A549 (cell line): ENCODE measurements at regions not wholly inside any gene's neighbourhood (a gene's known extent, or its start where the extent isn't known, plus 50 kb on each side); places are given as distances from the start of the nearest gene placed in this dataset.

Experiments
- ATAC-seq, 2 experiments: fragments of 200-7000 bp in 1 of 2; fragments of >200 bp in 1 of 2; cut with Nextera tagmentation in 1 of 2; cut with Tn5 transposase in 1 of 2; 3 replicates each; pipeline versions ENCODE4 v1.8.0 to v1.9.1; 2018 to 2020; ENCODE audit warnings: mild to moderate bottlenecking in 1 of 2, moderate library complexity in 1 of 2
- CTCF ChIA-PET: fragments of 300-600 bp; sonication (Branson Sonifier 250); formaldehyde crosslinking; extraction: SDS; loops from one replicate; lab custom pipeline; 2021; ENCODE audit warnings: antibody characterized with exemption, inconsistent platforms; lab: Yijun Ruan, JAX
- POLR2A ChIA-PET: fragments of 350-600 bp; formaldehyde crosslinking; extraction: SDS; loops from one replicate; lab custom pipeline; 2021; ENCODE audit warnings: antibody characterized with exemption, inconsistent platforms; lab: Yijun Ruan, JAX
- DNase-seq, 2 experiments: peaks; one replicate each; pipeline versions ENCODE4 v3.0.0 to v3.0.0-alpha.2; 2011 to 2016; ENCODE audit warnings: low read depth in 1 of 2, low spot score in 1 of 2
- FAIRE-seq: peaks from 2 replicates; lab custom pipeline; 2011; peaks lifted over from hg19 to GRCh38; lab: Jason Lieb, UNC
- H3K27ac ChIP-seq, 2 experiments: fragments of >200 bp; sonication (Bioruptor Twin); formaldehyde crosslinking; 3 replicates each; pipeline ENCODE4 v1.5.1; 2016 to 2017
- H3K4me1 ChIP-seq: fragments of >200 bp; sonication (Bioruptor Twin); formaldehyde crosslinking; 3 replicates; pipeline ENCODE4 v1.6.1; 2016
- H3K4me2 ChIP-seq: fragments of >200 bp; sonication (Bioruptor Twin); formaldehyde crosslinking; 3 replicates; pipeline ENCODE4 v1.6.1; 2016
- H3K4me3 ChIP-seq: fragments of >200 bp; sonication (Bioruptor Twin); formaldehyde crosslinking; 3 replicates; pipeline ENCODE4 v1.5.1; 2016
- H3K9me3 ChIP-seq: fragments of >200 bp; sonication (Bioruptor Twin); formaldehyde crosslinking; 3 replicates; pipeline ENCODE4 v1.6.1; 2016
- BCL3 ChIP-seq: fragments of >200 bp; sonication (Bioruptor Twin); formaldehyde crosslinking; IDR thresholded peaks from 3 replicates; pipeline ENCODE4 v1.6.1; 2016
- CBX8 ChIP-seq: fragments of 200-600 bp; sonication (generic); IDR thresholded peaks from 2 replicates; pipeline ENCODE4 v1.6.1; 2016
- CHD4 ChIP-seq: fragments of 200-600 bp; sonication (generic); IDR thresholded peaks from 2 replicates; pipeline ENCODE4 v1.6.1; 2016; ENCODE audit warnings: antibody characterized with exemption, mild to moderate bottlenecking, borderline replicate concordance
- CTCF ChIP-seq: fragments of >200 bp; sonication (Bioruptor Twin); formaldehyde crosslinking; IDR thresholded peaks from 3 replicates; pipeline ENCODE4 v1.5.1; 2016
- EP300 ChIP-seq, 2 experiments: fragments of >200 bp; sonication (Bioruptor Twin); formaldehyde crosslinking; IDR thresholded peaks; 2 replicates in 1 of 2; 3 replicates in 1 of 2; pipeline ENCODE4 v1.6.1; 2016 to 2017
- FOSB ChIP-seq: fragments of 250-450 bp; sonication (Bioruptor Pico); IDR thresholded peaks from 2 replicates; pipeline ENCODE4 v1.5.0; 2020; ENCODE audit warnings: mild to moderate bottlenecking, moderate library complexity
- HDAC2 ChIP-seq: fragments of 200-600 bp; sonication (generic); IDR thresholded peaks from 2 replicates; pipeline ENCODE4 v1.6.1; 2016
- HMGXB4 ChIP-seq: fragments of 250-450 bp; sonication (Bioruptor Pico); IDR thresholded peaks from 2 replicates; pipeline ENCODE4 v1.5.0; 2021; ENCODE audit warnings: mild to moderate bottlenecking, moderate library complexity, borderline replicate concordance
- HOXB5 ChIP-seq: fragments of 250-450 bp; sonication (Bioruptor Pico); IDR thresholded peaks from 2 replicates; pipeline ENCODE4 v1.5.0; 2020; ENCODE audit warnings: mild to moderate bottlenecking, moderate library complexity
- JUN ChIP-seq, 2 experiments: fragments of >200 bp; sonication (Bioruptor Twin); formaldehyde crosslinking; IDR thresholded peaks; 2 replicates in 1 of 2; 3 replicates in 1 of 2; pipeline ENCODE4 v1.6.1; 2016 to 2017
- MAFK ChIP-seq: fragments of 450-650 bp; IDR thresholded peaks from 2 replicates; pipeline ENCODE4 v1.6.1; 2014; ENCODE audit not compliant: partially characterized antibody
- NFE2L2 ChIP-seq: fragments of 150-350 bp; conservative IDR thresholded peaks from 2 replicates; pipeline ENCODE4 v1.6.1; 2014; ENCODE audit warnings: low read length
- NPAS2 ChIP-seq: fragments of 250-450 bp; sonication (Bioruptor Pico); IDR thresholded peaks from 2 replicates; pipeline ENCODE4 v1.8.0; 2022; ENCODE audit warnings: mild to moderate bottlenecking, moderate library complexity, borderline replicate concordance
- NR3C1 ChIP-seq: fragments of >200 bp; sonication (Bioruptor Twin); formaldehyde crosslinking; IDR thresholded peaks from 3 replicates; pipeline ENCODE4 v1.6.1; 2017
- PHF8 ChIP-seq: fragments of 200-600 bp; sonication (generic); IDR thresholded peaks from 2 replicates; pipeline ENCODE4 v1.6.1; 2016; ENCODE audit warnings: low read depth, mild to moderate bottlenecking, antibody characterized with exemption, moderate library complexity, borderline replicate concordance
- RARB ChIP-seq: fragments of 250-450 bp; sonication (Bioruptor Pico); IDR thresholded peaks from 2 replicates; pipeline ENCODE4 v1.8.0; 2021; ENCODE audit warnings: mild to moderate bottlenecking, moderate library complexity
- RNF2 ChIP-seq: fragments of 200-600 bp; sonication (generic); IDR thresholded peaks from 2 replicates; pipeline ENCODE4 v1.6.1; 2016; ENCODE audit warnings: low read depth, mild to moderate bottlenecking, antibody characterized with exemption, moderate library complexity, borderline replicate concordance
- SMC3 ChIP-seq: fragments of >200 bp; sonication (Bioruptor Twin); formaldehyde crosslinking; IDR thresholded peaks from 3 replicates; pipeline ENCODE4 v1.6.1; 2018; ENCODE audit warnings: inconsistent platforms
- SREBF2 ChIP-seq: fragments of 450-650 bp; IDR thresholded peaks from 2 replicates; pipeline ENCODE4 v1.6.1; 2014; ENCODE audit warnings: mild to moderate bottlenecking, moderate library complexity
- TFCP2L1 ChIP-seq: fragments of 250-450 bp; sonication (Bioruptor Pico); IDR thresholded peaks from 2 replicates; pipeline ENCODE4 v1.5.0; 2021; ENCODE audit warnings: mild to moderate bottlenecking
- ZFP36 ChIP-seq: fragments of 450-650 bp; IDR thresholded peaks from 2 replicates; pipeline ENCODE4 v1.6.1; 2014; ENCODE audit warnings: borderline replicate concordance; ENCODE audit not compliant: partially characterized antibody
- ZSCAN20 ChIP-seq: fragments of 250-450 bp; sonication (Bioruptor Pico); IDR thresholded peaks from 2 replicates; pipeline ENCODE4 v1.8.0; 2022; ENCODE audit warnings: mild to moderate bottlenecking, moderate library complexity
- WGBS: methylation state at CpG from one replicate; pipeline ENCODE4 v1.1.6; 2017; ENCODE audit errors: missing lambda C conversion rate; 5-methylcytosine and 5-hydroxymethylcytosine counted together
- TF ChIP-seq, protein P1 (sequence below): IDR thresholded peaks from 2 replicates; pipeline ENCODE4 v1.6.1; 2012; ENCODE audit warnings: low read depth, borderline replicate concordance

DNA sequence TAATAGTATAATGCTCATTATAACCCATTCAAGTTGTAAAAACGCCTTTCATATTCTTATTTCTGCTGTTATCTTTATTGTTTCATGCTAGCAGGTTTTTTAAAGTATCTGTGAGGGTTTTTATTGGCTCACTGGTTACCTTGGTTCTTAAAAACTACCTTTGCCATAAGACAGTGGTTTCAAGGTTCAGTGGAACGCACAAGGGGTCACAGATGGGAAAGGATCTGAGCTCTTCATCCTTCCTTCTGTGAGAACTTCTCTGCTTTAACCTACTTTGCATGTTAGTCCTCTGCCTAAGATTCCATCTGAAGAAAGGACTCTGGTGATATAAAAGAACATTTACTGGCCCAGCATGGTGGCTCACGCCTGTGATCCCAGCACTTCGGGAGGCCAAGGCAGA is 492.6 kb downstream of the CD83 start:
- no peak overlapping the region for H3K4me2 ChIP-seq
- no peaks in the 10 kb centered on the region for H3K9me3 ChIP-seq
- no peak for FAIRE-seq
- ATAC-seq: no peak
- CTCF ChIA-PET: no interaction called here
- WGBS: 79% methylated on average over 4 of the region's 4 CpGs
- no peak overlapping the region for H3K4me3 ChIP-seq
- no peak for DNase-seq
- H3K27ac ChIP-seq: no peak overlapping the region
- POLR2A ChIA-PET: no interaction called here
- TF ChIP-seq HDAC2 (no peak), NR3C1 (no peak), HOXB5 (no peak), CBX8 (no peak), NFE2L2 (no peak), CHD4 (no peak), CTCF (no peak)
- H3K4me1 ChIP-seq: no peaks in the 10 kb centered on the region

GRCh38 chr6:14612016-14612980 is 494.7 kb downstream of the CD83 start:
- POLR2A ChIA-PET: no interaction called here
- H3K4me3 ChIP-seq: no peak overlapping the region
- no peak overlapping the region for H3K4me2 ChIP-seq
- FAIRE-seq (no peak), DNase-seq (no peak), ATAC-seq (no peak)
- no peak for TF ChIP-seq JUN (IDR thresholded peaks at IDR 0.05)
- no peak for TF ChIP-seq HMGXB4 (CRISPR knock-in tag)
- TF ChIP-seq NR3C1: no peak
- TF ChIP-seq, protein P1, sequence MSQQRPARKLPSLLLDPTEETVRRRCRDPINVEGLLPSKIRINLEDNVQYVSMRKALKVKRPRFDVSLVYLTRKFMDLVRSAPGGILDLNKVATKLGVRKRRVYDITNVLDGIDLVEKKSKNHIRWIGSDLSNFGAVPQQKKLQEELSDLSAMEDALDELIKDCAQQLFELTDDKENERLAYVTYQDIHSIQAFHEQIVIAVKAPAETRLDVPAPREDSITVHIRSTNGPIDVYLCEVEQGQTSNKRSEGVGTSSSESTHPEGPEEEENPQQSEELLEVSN: no peak
- no peak for TF ChIP-seq TFCP2L1
- no peak for TF ChIP-seq FOSB (CRISPR knock-in tag)
- TF ChIP-seq SMC3: no peak
- no peak for TF ChIP-seq PHF8
- no peak for TF ChIP-seq ZSCAN20
- no peak for TF ChIP-seq HDAC2
- TF ChIP-seq MAFK: no peak
- TF ChIP-seq RNF2: no peak
- no peak for TF ChIP-seq CHD4
- TF ChIP-seq ZFP36: no peak
- no peak for TF ChIP-seq NPAS2 (CRISPR knock-in tag)
- TF ChIP-seq BCL3: no peak
- no peak for TF ChIP-seq EP300 (IDR thresholded peaks at IDR 0.05)
- TF ChIP-seq RARB (CRISPR knock-in tag): no peak
- no peak for TF ChIP-seq SREBF2
- CTCF ChIA-PET: interaction anchor here (0.7 kb wide), 1 partner anchor 57 kb away, joined by 3 read pairs; no protein-coding TSS in a partner anchor
- H3K27ac ChIP-seq: 0 out of 6 replicates have a peak overlapping the region, but pooled peaks of 1 of the 2 experiments have one; percentile 35
- WGBS: 73% methylated on average over 14 of the region's 14 CpGs
- H3K4me1 ChIP-seq: no peaks in the 10 kb centered on the region
- H3K9me3 ChIP-seq: no peaks in the 10 kb centered on the region; the same call in 2 of the 3 replicates
